Mesendoderm (in vitro differentiated cells): ENCODE measurements at regions not wholly inside any gene's neighbourhood (a gene's known extent, or its start where the extent isn't known, plus 50 kb on each side); places are given as distances from the start of the nearest gene placed in this dataset.
"Not testable (repeated sequence)": the region's sequence is repeated elsewhere in the genome, so short reads cannot be mapped to it uniquely, and the experiment has no call there.

ENCODE experiments used
- DNase-seq: peaks from one replicate; pipeline ENCODE4 v3.0.0; 2013
- H2AK5ac ChIP-seq: 2 replicates; pipeline ENCODE4 v1.6.1; 2013; ENCODE audit warnings: low read length, inconsistent platforms
- H2BK120ac ChIP-seq: 2 replicates; pipeline ENCODE4 v1.6.1; 2013; ENCODE audit warnings: low read depth, mild to moderate bottlenecking, low read length, moderate library complexity, mixed read lengths
- H2BK15ac ChIP-seq: replicated peaks from 2 replicates; pipeline ENCODE4 v1.6.1; 2013; ENCODE audit warnings: low read depth, mild to moderate bottlenecking, moderate library complexity
- H2BK5ac ChIP-seq: 2 replicates; pipeline ENCODE4 v1.6.1; 2013; ENCODE audit warnings: low read length, inconsistent platforms
- H3K18ac ChIP-seq: 2 replicates; pipeline ENCODE4 v1.6.1; 2013; ENCODE audit warnings: mild to moderate bottlenecking, low read length, mixed read lengths
- H3K23ac ChIP-seq: one replicate; pipeline ENCODE4 v1.6.1; 2013; ENCODE audit warnings: low read length
- H3K27ac ChIP-seq: 2 replicates; pipeline ENCODE4 v1.5.1; 2013; ENCODE audit warnings: low read depth, mild to moderate bottlenecking, inconsistent platforms, low read length, moderate library complexity
- H3K27me3 ChIP-seq: 2 replicates; pipeline ENCODE4 v1.6.1; 2013; ENCODE audit warnings: low read length, control low read depth, mild to moderate bottlenecking, inconsistent platforms; ENCODE audit not compliant: insufficient read depth, poor library complexity
- H3K36me3 ChIP-seq: 2 replicates; pipeline ENCODE4 v1.6.1; 2013; ENCODE audit warnings: low read length, inconsistent platforms; ENCODE audit not compliant: control insufficient read depth, insufficient read depth
- H3K4ac ChIP-seq: one replicate; pipeline ENCODE4 v1.6.1; 2013; ENCODE audit warnings: low read depth, mild to moderate bottlenecking, low read length, moderate library complexity
- H3K4me1 ChIP-seq: 2 replicates; pipeline ENCODE4 v1.6.1; 2013; ENCODE audit warnings: low read depth, low read length, inconsistent platforms; ENCODE audit not compliant: control insufficient read depth
- H3K4me2 ChIP-seq: 2 replicates; pipeline ENCODE4 v1.6.1; 2013; ENCODE audit warnings: low read length
- H3K4me3 ChIP-seq: 2 replicates; pipeline ENCODE4 v1.5.1; 2013; ENCODE audit warnings: mild to moderate bottlenecking, low read length
- H3K56ac ChIP-seq: one replicate; pipeline ENCODE4 v1.6.1; 2013; ENCODE audit warnings: low read length
- H3K79me1 ChIP-seq: 2 replicates; pipeline ENCODE4 v1.6.1; 2013; ENCODE audit warnings: low read length, inconsistent platforms
- H3K79me2 ChIP-seq: 2 replicates; pipeline ENCODE4 v1.6.1; 2013; ENCODE audit warnings: mild to moderate bottlenecking, low read length; ENCODE audit not compliant: control insufficient read depth, insufficient read depth
- H3K9ac ChIP-seq: 2 replicates; pipeline ENCODE4 v1.6.1; 2013; ENCODE audit warnings: low read length, inconsistent platforms
- H4K5ac ChIP-seq: one replicate; pipeline ENCODE4 v1.6.1; 2013; ENCODE audit warnings: low read length
- H4K8ac ChIP-seq: one replicate; pipeline ENCODE4 v1.6.1; 2013; ENCODE audit warnings: low read depth, mild to moderate bottlenecking, control low read depth, low read length, moderate library complexity
- WGBS: extraction: QIAGEN DNeasy Blood & Tissue Kit; methylation state at CpG from one replicate; pipeline ENCODE4 v1.1.7; 2013; ENCODE audit warnings: low lambda C conversion rate, missing lambda C conversion rate; ENCODE audit not compliant: insufficient coverage; ENCODE audit errors: extremely low coverage; 5-methylcytosine and 5-hydroxymethylcytosine counted together

DNA sequence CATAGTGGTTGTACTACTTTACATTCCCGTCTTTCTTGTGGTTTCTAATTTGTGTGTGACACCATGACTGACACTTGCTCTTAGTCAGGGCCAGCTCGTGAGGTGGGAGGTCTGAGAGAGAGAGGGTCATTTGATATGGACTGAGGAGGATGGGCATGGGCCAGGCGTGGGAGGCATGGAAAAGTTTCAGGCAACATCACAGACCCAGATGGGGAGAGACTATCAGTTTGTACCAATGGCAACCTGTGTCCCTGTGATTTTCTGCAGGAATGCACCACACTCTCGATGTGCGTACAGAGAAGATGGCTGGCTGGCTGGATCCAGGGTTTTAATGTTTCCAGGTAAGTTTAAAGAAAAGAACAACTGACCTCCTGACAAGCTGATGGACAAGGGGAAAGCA, 273.6 kb downstream of the CYRIA start:
- H2BK5ac ChIP-seq = no peak overlapping the region
- H3K27me3 ChIP-seq = no peaks in the 10 kb centered on the region
- no peak overlapping the region for H2AK5ac ChIP-seq
- H3K18ac ChIP-seq = no peak overlapping the region
- H4K5ac ChIP-seq = no peak overlapping the region
- H3K56ac ChIP-seq = no peak overlapping the region
- H3K4me2 ChIP-seq = no peak overlapping the region
- H3K79me1 ChIP-seq = no peaks in the 10 kb centered on the region
- WGBS = no CpG with 5 or more reads among the region's 5 CpGs
- no peak overlapping the region for H3K9ac ChIP-seq
- H3K4me1 ChIP-seq = no peaks in the 10 kb centered on the region
- H3K4ac ChIP-seq = no peak overlapping the region
- no peak overlapping the region for H4K8ac ChIP-seq
- no peaks in the 10 kb centered on the region for H3K79me2 ChIP-seq
- no peak overlapping the region for H3K4me3 ChIP-seq
- no peak overlapping the region for H3K27ac ChIP-seq
- DNase-seq = no peak
- no peak overlapping the region for H2BK15ac ChIP-seq
- no peak overlapping the region for H2BK120ac ChIP-seq
- no peak overlapping the region for H3K23ac ChIP-seq
- no peaks in the 10 kb centered on the region for H3K36me3 ChIP-seq

DNA sequence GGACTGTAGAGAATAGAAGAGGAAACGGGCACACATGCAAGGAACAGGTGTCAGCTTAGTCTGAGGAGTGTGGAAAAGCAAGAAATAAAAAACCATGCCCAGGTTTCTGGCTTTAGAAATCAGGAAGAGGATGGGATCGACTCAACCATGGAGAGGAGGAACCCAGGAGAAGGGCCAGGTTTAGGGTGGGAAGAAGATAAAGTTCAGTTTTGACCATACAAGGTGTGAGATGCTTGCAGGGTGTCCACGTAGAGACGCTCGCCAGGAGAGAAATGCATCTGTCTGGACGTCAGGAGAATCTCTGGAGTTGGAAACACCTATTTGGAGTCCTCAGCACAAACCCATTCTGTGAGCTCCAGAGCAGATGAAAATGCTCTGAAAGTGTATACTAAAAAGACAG, 275.1 kb downstream of the CYRIA start:
- Histone ChIP-seq H3K23ac (no peak overlapping the region), H3K9ac (no peak overlapping the region), H3K56ac (no peak overlapping the region), H2BK120ac (no peak overlapping the region), H4K8ac (no peak overlapping the region), H3K4me3 (no peak overlapping the region), H2BK5ac (no peak overlapping the region), H4K5ac (no peak overlapping the region), H3K18ac (no peak overlapping the region), H3K79me1 (no peaks in the 10 kb centered on the region), H3K27ac (no peak overlapping the region), H3K4me1 (no peaks in the 10 kb centered on the region), H3K27me3 (no peaks in the 10 kb centered on the region), H2BK15ac (no peak overlapping the region), H3K79me2 (no peaks in the 10 kb centered on the region), H3K4me2 (no peak overlapping the region), H2AK5ac (no peak overlapping the region), H3K4ac (no peak overlapping the region), H3K36me3 (no peaks in the 10 kb centered on the region)
- no peak for DNase-seq
- no CpG with 5 or more reads among the region's 6 CpGs for WGBS

GRCh38 chr2:16389611-16390010, 276.0 kb downstream of the CYRIA start:
- no peaks in the 10 kb centered on the region for H3K79me2 ChIP-seq
- no peaks in the 10 kb centered on the region for H3K36me3 ChIP-seq
- no peak overlapping the region for H3K23ac ChIP-seq
- H3K18ac ChIP-seq = no peak overlapping the region
- no peak overlapping the region for H2BK5ac ChIP-seq
- no peaks in the 10 kb centered on the region for H3K4me1 ChIP-seq
- no peak overlapping the region for H3K4me3 ChIP-seq
- H4K5ac ChIP-seq = no peak overlapping the region
- H3K4me2 ChIP-seq = no peak overlapping the region
- H3K27me3 ChIP-seq = no peaks in the 10 kb centered on the region
- no peak overlapping the region for H3K4ac ChIP-seq
- no peak overlapping the region for H4K8ac ChIP-seq
- H2BK15ac ChIP-seq = no peak overlapping the region
- no peaks in the 10 kb centered on the region for H3K79me1 ChIP-seq
- H2AK5ac ChIP-seq = no peak overlapping the region
- DNase-seq = no peak
- no CpG with 5 or more reads among the region's 3 CpGs for WGBS
- no peak overlapping the region for H3K56ac ChIP-seq
- H2BK120ac ChIP-seq = no peak overlapping the region
- no peak overlapping the region for H3K27ac ChIP-seq
- H3K9ac ChIP-seq = no peak overlapping the region

DNA sequence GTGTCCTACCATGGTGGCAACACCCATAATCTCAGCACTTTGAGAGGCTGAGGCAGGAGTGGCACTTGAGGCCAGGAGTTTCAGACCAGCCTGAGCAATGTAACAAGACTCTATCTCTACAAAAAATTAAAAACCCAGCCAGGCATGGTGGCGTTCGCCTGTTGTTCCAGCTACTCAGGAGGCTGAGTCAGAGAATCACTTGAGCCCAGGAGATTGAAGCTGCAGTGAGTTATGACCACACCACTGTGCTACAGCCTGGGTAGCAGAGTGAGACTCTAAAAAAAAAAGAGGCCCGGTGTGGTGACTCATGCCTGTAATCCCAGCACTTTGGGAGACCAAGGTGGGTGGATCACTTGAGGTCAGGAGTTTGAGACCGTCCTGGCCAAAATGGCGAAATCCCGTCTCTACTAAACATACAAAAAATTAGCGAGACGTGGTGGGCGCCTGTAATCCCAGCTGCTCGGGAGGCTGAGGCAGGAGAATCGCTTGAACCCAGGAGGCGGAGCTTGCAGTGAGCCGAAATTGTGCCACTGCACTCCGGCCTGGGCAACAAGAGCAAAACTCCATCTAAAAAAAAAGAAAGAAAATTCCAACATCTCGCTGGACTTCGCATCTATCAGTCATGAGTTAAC, 277.3 kb downstream of the CYRIA start:
- H3K4me3 ChIP-seq = not testable (repeated sequence)

DNA sequence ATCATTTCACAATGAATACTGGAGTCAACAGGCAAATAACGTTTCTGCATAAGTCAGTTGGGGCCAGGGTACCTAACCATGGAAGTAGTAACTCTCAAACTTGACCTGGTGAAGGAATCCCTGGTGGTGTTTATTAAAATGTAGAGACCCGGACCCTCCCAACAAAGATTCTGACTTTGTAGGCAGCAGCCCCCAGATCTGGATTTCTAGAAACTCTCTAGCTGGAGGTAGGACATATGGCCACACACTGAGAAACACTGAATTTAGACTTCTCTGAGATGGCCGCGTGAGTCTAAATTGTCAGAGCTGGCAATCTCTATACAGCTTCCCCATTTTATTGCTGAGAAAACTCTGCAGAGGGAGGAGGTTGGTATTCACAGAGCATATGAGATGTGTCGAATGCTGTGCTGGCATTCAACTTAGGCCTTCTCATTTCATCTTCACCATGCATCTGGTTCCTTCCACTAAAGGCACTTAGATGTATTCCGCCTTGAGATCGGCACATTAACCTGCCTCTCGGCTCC, 278.1 kb downstream of the CYRIA start:
- Histone ChIP-seq H3K79me1 (no peaks in the 10 kb centered on the region), H2AK5ac (no peak overlapping the region), H4K8ac (no peak overlapping the region), H3K9ac (no peak overlapping the region), H3K36me3 (no peaks in the 10 kb centered on the region), H3K23ac (no peak overlapping the region), H3K4me1 (no peaks in the 10 kb centered on the region), H3K18ac (no peak overlapping the region), H3K4me2 (no peak overlapping the region), H3K56ac (no peak overlapping the region), H3K79me2 (no peaks in the 10 kb centered on the region), H3K27ac (no peak overlapping the region), H4K5ac (no peak overlapping the region), H3K4ac (no peak overlapping the region), H2BK5ac (no peak overlapping the region), H3K4me3 (no peak overlapping the region), H3K27me3 (no peaks in the 10 kb centered on the region), H2BK120ac (no peak overlapping the region), H2BK15ac (no peak overlapping the region)
- no peak for DNase-seq
- WGBS = no CpG with 5 or more reads among the region's 8 CpGs

More for the DNA sequence above, 277.3 kb downstream of the CYRIA start:
- not testable (repeated sequence) for H3K79me1 ChIP-seq, H3K56ac ChIP-seq, H3K4me1 ChIP-seq, H3K4me2 ChIP-seq, H3K9ac ChIP-seq, H2BK120ac ChIP-seq, H3K27ac ChIP-seq, H4K5ac ChIP-seq, H3K27me3 ChIP-seq, H3K36me3 ChIP-seq, H3K18ac ChIP-seq, DNase-seq, H4K8ac ChIP-seq, H3K23ac ChIP-seq, H2BK5ac ChIP-seq, H3K4ac ChIP-seq, H3K79me2 ChIP-seq, H2AK5ac ChIP-seq, H2BK15ac ChIP-seq
- no CpG with 5 or more reads among the region's 16 CpGs for WGBS

DNA sequence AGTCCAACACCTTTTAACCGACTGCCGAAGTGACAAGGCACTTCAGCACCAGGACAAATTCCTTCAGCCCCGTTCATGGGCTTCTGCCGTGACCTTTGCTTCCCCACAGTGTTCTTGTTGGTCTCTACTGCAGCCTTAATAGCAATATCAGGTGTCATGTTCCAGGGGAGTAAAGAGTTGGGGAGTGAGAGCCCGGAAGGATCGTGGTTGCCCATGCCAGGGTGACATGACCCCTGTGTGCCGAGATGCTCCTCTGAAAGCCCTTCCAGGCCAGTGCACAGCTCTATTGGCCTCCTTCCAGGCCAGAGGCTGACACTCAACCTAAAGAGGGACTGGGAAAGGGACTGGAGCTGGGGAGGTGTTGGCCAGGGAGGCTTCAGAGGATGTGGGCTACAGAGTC, 279.2 kb downstream of the CYRIA start:
- no peak for DNase-seq
- Histone ChIP-seq H3K4me3 (no peak overlapping the region), H4K8ac (no peak overlapping the region), H3K4ac (no peak overlapping the region), H3K36me3 (no peaks in the 10 kb centered on the region), H3K23ac (no peak overlapping the region), H2AK5ac (no peak overlapping the region), H3K56ac (no peak overlapping the region), H4K5ac (no peak overlapping the region), H3K18ac (no peak overlapping the region), H2BK120ac (no peak overlapping the region), H3K79me2 (no peaks in the 10 kb centered on the region), H3K27ac (no peak overlapping the region), H3K27me3 (no peaks in the 10 kb centered on the region), H3K79me1 (no peaks in the 10 kb centered on the region), H2BK5ac (no peak overlapping the region), H3K4me1 (no peaks in the 10 kb centered on the region), H2BK15ac (no peak overlapping the region), H3K4me2 (no peak overlapping the region), H3K9ac (no peak overlapping the region)
- no CpG with 5 or more reads among the region's 7 CpGs for WGBS
